ENCODE measurements at regions not wholly inside any gene's neighbourhood (a gene's known extent, or its start where the extent isn't known, plus 50 kb on each side); places are given as distances from the start of the nearest gene placed in this dataset.
A peak's percentile ranks its signal among the peaks of the same experiment; 100 is the strongest.

DNA sequence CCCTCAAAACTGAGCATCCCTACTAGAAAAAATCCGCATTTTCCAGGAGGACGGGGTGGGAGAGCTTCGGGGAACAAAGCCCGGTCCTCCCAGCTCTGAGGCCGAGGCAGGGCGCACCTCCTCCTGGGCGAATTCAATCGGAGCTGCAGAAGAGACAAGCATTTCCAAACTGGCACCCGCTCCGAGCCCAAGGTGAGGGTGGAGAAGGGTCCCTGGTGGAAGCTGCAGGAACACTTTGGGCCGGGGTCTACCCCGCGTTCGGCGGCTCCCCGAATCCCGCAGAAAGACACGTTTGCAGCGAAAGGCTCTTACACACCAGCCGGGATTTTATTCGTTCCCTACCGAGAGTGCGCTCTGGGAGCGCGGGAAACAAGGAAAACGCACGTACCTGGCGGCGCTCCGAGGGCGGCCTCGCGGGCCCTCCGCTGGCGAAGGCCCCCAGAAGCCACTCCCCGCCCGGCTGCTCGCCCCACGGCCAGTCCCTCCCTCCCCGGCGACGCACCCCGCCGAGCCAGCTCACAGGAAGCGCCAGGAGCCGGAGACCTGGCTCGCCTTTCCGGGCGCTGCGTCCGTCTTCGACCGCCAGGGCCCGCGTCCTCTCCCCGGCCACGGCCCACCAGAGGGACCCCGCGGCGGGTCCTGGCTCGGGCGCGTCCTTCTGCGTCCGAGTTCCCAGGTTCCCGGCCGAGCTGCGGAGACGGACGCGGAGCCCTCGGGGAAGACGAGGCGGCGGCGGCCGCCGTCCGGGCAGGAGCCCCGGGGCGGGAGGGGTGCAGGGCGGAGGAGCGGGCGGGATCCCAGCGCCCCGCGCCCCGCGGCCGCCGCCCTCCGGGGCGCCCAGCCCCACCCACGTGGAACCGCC, 49.8 kb upstream of the BAHCC1 start:
- peak; percentile 91 for DNase-seq

Data from right hindlimb (tissue), 1 donor.